ENCODE measurements at regions not wholly inside any gene's neighbourhood (a gene's known extent, or its start where the extent isn't known, plus 50 kb on each side); places are given as distances from the start of the nearest gene placed in this dataset.

DNA sequence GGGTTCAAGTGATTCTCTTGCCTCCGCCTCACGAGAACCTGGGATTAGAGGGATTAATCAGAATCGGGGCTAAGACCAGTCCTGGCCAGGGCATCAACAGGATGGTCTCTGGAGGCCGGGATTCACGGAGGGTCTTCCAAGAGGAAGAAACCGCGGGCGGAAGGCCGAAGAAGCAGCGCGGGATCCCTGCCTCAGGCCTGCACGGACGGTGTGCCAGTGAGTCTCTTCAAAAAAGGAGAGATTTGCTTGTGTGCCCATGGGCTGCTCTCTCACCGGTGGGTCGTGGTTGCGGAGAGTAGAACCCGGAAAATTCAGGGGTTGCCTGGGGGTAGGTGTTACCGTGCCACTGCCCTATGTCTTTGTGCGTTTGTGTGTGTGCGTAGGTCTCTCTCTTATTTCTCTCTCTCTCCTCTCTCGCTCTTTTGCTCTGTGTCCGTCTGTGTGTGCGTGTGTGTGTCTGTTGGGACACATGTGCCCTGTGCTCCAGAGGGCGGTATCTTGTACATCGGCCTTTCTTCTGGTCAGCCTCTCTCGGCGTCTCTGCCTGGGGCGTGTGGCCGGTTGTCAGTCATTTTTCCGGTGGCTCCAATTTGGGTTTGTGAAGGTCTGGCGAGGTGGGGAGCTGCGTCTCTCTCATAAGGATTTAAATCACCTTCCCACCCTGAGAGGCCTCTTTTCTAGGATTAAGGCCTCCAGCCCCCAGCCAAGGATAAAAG lies 613.2 kb downstream of the KCNJ18 start:
- TF ChIP-seq, protein P1, sequence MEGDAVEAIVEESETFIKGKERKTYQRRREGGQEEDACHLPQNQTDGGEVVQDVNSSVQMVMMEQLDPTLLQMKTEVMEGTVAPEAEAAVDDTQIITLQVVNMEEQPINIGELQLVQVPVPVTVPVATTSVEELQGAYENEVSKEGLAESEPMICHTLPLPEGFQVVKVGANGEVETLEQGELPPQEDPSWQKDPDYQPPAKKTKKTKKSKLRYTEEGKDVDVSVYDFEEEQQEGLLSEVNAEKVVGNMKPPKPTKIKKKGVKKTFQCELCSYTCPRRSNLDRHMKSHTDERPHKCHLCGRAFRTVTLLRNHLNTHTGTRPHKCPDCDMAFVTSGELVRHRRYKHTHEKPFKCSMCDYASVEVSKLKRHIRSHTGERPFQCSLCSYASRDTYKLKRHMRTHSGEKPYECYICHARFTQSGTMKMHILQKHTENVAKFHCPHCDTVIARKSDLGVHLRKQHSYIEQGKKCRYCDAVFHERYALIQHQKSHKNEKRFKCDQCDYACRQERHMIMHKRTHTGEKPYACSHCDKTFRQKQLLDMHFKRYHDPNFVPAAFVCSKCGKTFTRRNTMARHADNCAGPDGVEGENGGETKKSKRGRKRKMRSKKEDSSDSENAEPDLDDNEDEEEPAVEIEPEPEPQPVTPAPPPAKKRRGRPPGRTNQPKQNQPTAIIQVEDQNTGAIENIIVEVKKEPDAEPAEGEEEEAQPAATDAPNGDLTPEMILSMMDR (IDR thresholded peaks at IDR 0.05; ENCODE audit: low read length): no peak
- TF ChIP-seq EZH2phosphoT487 (IDR thresholded peaks at IDR 0.05; ENCODE audit: low read length): no peak
- no peak for TF ChIP-seq EZH2 (optimal IDR thresholded peaks at IDR 0.05; ENCODE audit: low read depth, low read length)
